Posterior vena cava (tissue), 2 donors: ENCODE measurements at regions not wholly inside any gene's neighbourhood (a gene's known extent, or its start where the extent isn't known, plus 50 kb on each side); places are given as distances from the start of the nearest gene placed in this dataset.

ENCODE experiments used
- DNase-seq: peaks from one replicate; pipeline ENCODE4 v3.0.0-alpha.2; 2020; ENCODE audit warnings: low spot score
- intact Hi-C, 2 donors: fragments of 100-400 bp; cut with DNase I; formaldehyde crosslinking; loops; one replicate each; pipeline versions ENCODE4 v1.14.1 to v1.14.2; 2022 to 2023
- donor health status: DM: yes; HTN: yes; CAD: no.
- donor health status: DM: yes; HTN: yes; CAD: no.

GRCh38 chr1:201589186-201589585, 50.3 kb downstream of the NAV1 start:
- no peak for DNase-seq
- intact Hi-C loops, result no loop called here

- DNase-seq, result no peak
- intact Hi-C loops, result no loop called here
Observed at GRCh38 chr1:201590474-201590873, 51.5 kb downstream of the NAV1 start.

- DNase-seq, result no peak
- intact Hi-C loops, result no loop called here
Observed at GRCh38 chr1:201591348-201591747, 52.4 kb downstream of the NAV1 start.

- DNase-seq, result no peak
- intact Hi-C loops, result no loop called here
Observed at GRCh38 chr1:201591981-201592380, 53.1 kb downstream of the NAV1 start.

- DNase-seq, result no peak
- intact Hi-C loops, result no loop called here
Observed at GRCh38 chr1:201593200-201593921, 54.4 kb downstream of the NAV1 start.

- no peak for DNase-seq
- intact Hi-C loops, result no loop called here
Observed at GRCh38 chr1:201594575-201595245, 55.8 kb downstream of the NAV1 start.

GRCh38 chr1:201595381-201595780, 56.5 kb downstream of the NAV1 start:
- no peak for DNase-seq
- intact Hi-C loops, result no loop called here

GRCh38 chr1:201596101-201596868, 57.4 kb downstream of the NAV1 start:
- intact Hi-C loops, result no loop called here
- DNase-seq, result no peak

GRCh38 chr1:201597551-201598230, 58.8 kb downstream of the NAV1 start:
- DNase-seq, result no peak
- intact Hi-C loops, result no loop called here

- intact Hi-C loops, result no loop called here
- no peak for DNase-seq
Observed at GRCh38 chr1:201598396-201598795, 59.5 kb downstream of the NAV1 start.

- DNase-seq, result no peak
- intact Hi-C loops, result no loop called here
Observed at GRCh38 chr1:201598973-201599372, 60.0 kb downstream of the NAV1 start.

- intact Hi-C loops, result no loop called here
- DNase-seq, result no peak
Observed at GRCh38 chr1:201599548-201599947, 60.6 kb downstream of the NAV1 start.

GRCh38 chr1:201602413-201603265, 63.7 kb downstream of the NAV1 start:
- DNase-seq, result peak; percentile 37
- intact Hi-C loops, result no loop called here

- no peak for DNase-seq
- intact Hi-C loops, result no loop called here
Observed at GRCh38 chr1:201603613-201604232, 64.8 kb downstream of the NAV1 start.

- intact Hi-C loops, result no loop called here
- DNase-seq, result peak; percentile 14
Observed at GRCh38 chr1:201605385-201606010, 66.6 kb downstream of the NAV1 start.

- intact Hi-C loops, result no loop called here
- peak; percentile 20 for DNase-seq
Observed at GRCh38 chr1:201606096-201606495, 67.2 kb downstream of the NAV1 start.

GRCh38 chr1:201606623-201607022, 67.7 kb downstream of the NAV1 start:
- intact Hi-C loops, result no loop called here
- no peak for DNase-seq
